IMR-90 (cell line): ENCODE measurements at regions not wholly inside any gene's neighbourhood (a gene's known extent, or its start where the extent isn't known, plus 50 kb on each side); places are given as distances from the start of the nearest gene placed in this dataset.

Experiments
- BHLHE40 ChIP-seq: fragments of 150-350 bp; IDR thresholded peaks from 2 replicates; pipeline ENCODE4 v1.6.1; 2016; ENCODE audit warnings: mild to moderate bottlenecking, low read depth, low read length
- CEBPB ChIP-seq: IDR thresholded peaks from 2 replicates; pipeline ENCODE4 v1.6.1; 2012; ENCODE audit warnings: low read depth, low read length, improper control_type of control experiment
- CTCF ChIP-seq: conservative IDR thresholded peaks from 2 replicates; pipeline ENCODE4 v1.5.1; 2012; ENCODE audit warnings: mild to moderate bottlenecking, low read depth, low read length, improper control_type of control experiment
- ELK1 ChIP-seq: fragments of 150-350 bp; IDR thresholded peaks from 2 replicates; pipeline ENCODE4 v1.6.1; 2016; ENCODE audit warnings: low read depth, mild to moderate bottlenecking, low read length, moderate library complexity, borderline replicate concordance
- MAFK ChIP-seq: IDR thresholded peaks from 2 replicates; pipeline ENCODE4 v1.6.1; 2012; ENCODE audit warnings: low read depth, low read length, improper control_type of control experiment
- MAZ ChIP-seq: IDR thresholded peaks from 2 replicates; pipeline ENCODE4 v1.6.1; 2012; ENCODE audit warnings: low read depth, mild to moderate bottlenecking, low read length, improper control_type of control experiment, moderate library complexity, borderline replicate concordance
- MXI1 ChIP-seq: IDR thresholded peaks from 2 replicates; pipeline ENCODE4 v1.6.1; 2012; ENCODE audit warnings: low read depth, mild to moderate bottlenecking, low read length, moderate library complexity, borderline replicate concordance
- NFE2L2 ChIP-seq: fragments of 150-350 bp; IDR thresholded peaks from 2 replicates; pipeline ENCODE4 v1.6.1; 2016; ENCODE audit warnings: low read depth, mild to moderate bottlenecking, low read length
- POLR2A ChIP-seq: IDR thresholded peaks from 2 replicates; pipeline ENCODE4 v1.6.1; 2012; ENCODE audit warnings: mild to moderate bottlenecking, low read depth, low read length
- RAD21 ChIP-seq: IDR thresholded peaks from 2 replicates; pipeline ENCODE4 v1.6.1; 2012; ENCODE audit warnings: low read length, improper control_type of control experiment
- RCOR1 ChIP-seq: IDR thresholded peaks from 2 replicates; pipeline ENCODE4 v1.6.1; 2012; ENCODE audit warnings: mild to moderate bottlenecking, low read length, improper control_type of control experiment; ENCODE audit not compliant: insufficient replicate concordance
- RFX5 ChIP-seq: IDR thresholded peaks from 2 replicates; pipeline ENCODE4 v1.8.0; 2012; ENCODE audit warnings: low read depth, mild to moderate bottlenecking, low read length, moderate library complexity
- USF2 ChIP-seq: fragments of 150-350 bp; IDR thresholded peaks from 2 replicates; pipeline ENCODE4 v1.6.1; 2017; ENCODE audit warnings: mild to moderate bottlenecking, antibody characterized with exemption, low read length, low read depth

- TF ChIP-seq RAD21 (no peak), ELK1 (no peak), POLR2A (no peak), CTCF (no peak), CEBPB (no peak), RCOR1 (no peak), NFE2L2 (no peak), BHLHE40 (no peak), MXI1 (no peak), USF2 (no peak), MAFK (no peak), MAZ (no peak), RFX5 (no peak)
Measured at GRCh38 chr16:54479546-54479945, 193.0 kb upstream of the IRX3 start.
